HG03342 (cell line): ENCODE measurements at regions not wholly inside any gene's neighbourhood (a gene's known extent, or its start where the extent isn't known, plus 50 kb on each side); places are given as distances from the start of the nearest gene placed in this dataset.

Experiments
- ATAC-seq: cut with Tn5 transposase; IDR thresholded peaks from one replicate; pipeline ENCODE4 v1.9.1; 2021; ENCODE audit warnings: mild to moderate bottlenecking, moderate library complexity; ENCODE audit not compliant: unreplicated experiment

- no peak for ATAC-seq
These were observed 270.4 kb upstream of the SPRY2 start for GRCh38 chr13:80611310-80611709.

- ATAC-seq = no peak
These were observed 264.8 kb upstream of the SPRY2 start for GRCh38 chr13:80605716-80606115.

- no peak for ATAC-seq
These were observed 264.1 kb upstream of the SPRY2 start for GRCh38 chr13:80605011-80605410.

GRCh38 chr13:80604098-80604497 lies 263.2 kb upstream of the SPRY2 start:
- no peak for ATAC-seq

- no peak for ATAC-seq
These were observed 262.4 kb upstream of the SPRY2 start for GRCh38 chr13:80603351-80603750.

- ATAC-seq = no peak
These were observed 258.8 kb upstream of the SPRY2 start for GRCh38 chr13:80599765-80600164.

GRCh38 chr13:80598189-80598588 lies 257.3 kb upstream of the SPRY2 start:
- ATAC-seq = no peak

- no peak for ATAC-seq
These were observed 251.2 kb upstream of the SPRY2 start for GRCh38 chr13:80591976-80592740.

- no peak for ATAC-seq
These were observed 249.6 kb upstream of the SPRY2 start for GRCh38 chr13:80590551-80590950.

- no peak for ATAC-seq
These were observed 245.4 kb upstream of the SPRY2 start for GRCh38 chr13:80586356-80586755.

- no peak for ATAC-seq
These were observed 244.6 kb upstream of the SPRY2 start for GRCh38 chr13:80585531-80585930.

GRCh38 chr13:80584785-80585184 lies 243.9 kb upstream of the SPRY2 start:
- no peak for ATAC-seq

GRCh38 chr13:80584306-80584705 lies 243.4 kb upstream of the SPRY2 start:
- ATAC-seq = no peak

- no peak for ATAC-seq
These were observed 237.2 kb upstream of the SPRY2 start for GRCh38 chr13:80577926-80578670.

GRCh38 chr13:80577285-80577684 lies 236.4 kb upstream of the SPRY2 start:
- no peak for ATAC-seq

- no peak for ATAC-seq
These were observed 233.4 kb upstream of the SPRY2 start for GRCh38 chr13:80574113-80574850.

- no peak for ATAC-seq
These were observed 232.0 kb upstream of the SPRY2 start for GRCh38 chr13:80572923-80573316.

- ATAC-seq = no peak
These were observed 231.5 kb upstream of the SPRY2 start for GRCh38 chr13:80572308-80572922.

GRCh38 chr13:80571346-80572307 lies 230.7 kb upstream of the SPRY2 start:
- ATAC-seq = no peak

- ATAC-seq = no peak
These were observed 222.5 kb upstream of the SPRY2 start for GRCh38 chr13:80563439-80563838.
